H9 (cell line): ENCODE measurements at regions not wholly inside any gene's neighbourhood (a gene's known extent, or its start where the extent isn't known, plus 50 kb on each side); places are given as distances from the start of the nearest gene placed in this dataset.

Source experiments
- DNase-seq: peaks from one replicate; pipeline ENCODE4 v3.0.0-alpha.2; 2017
- H2AFZ ChIP-seq: one replicate; pipeline ENCODE4 v1.6.1; 2013; ENCODE audit warnings: mild to moderate bottlenecking, low read length, control low read depth, moderate library complexity
- H2AK5ac ChIP-seq: 2 replicates; pipeline ENCODE4 v1.6.1; 2013; ENCODE audit warnings: low read length, control low read depth, mixed read lengths; ENCODE audit not compliant: insufficient read length
- H2BK120ac ChIP-seq: one replicate; pipeline ENCODE4 v1.6.1; 2013; ENCODE audit warnings: low read depth, mild to moderate bottlenecking, low read length, control low read depth, inconsistent platforms; ENCODE audit not compliant: poor library complexity, severe bottlenecking
- H2BK12ac ChIP-seq: 2 replicates; pipeline ENCODE4 v1.6.1; 2013; ENCODE audit warnings: low read length, control low read depth, mixed read lengths, low read depth; ENCODE audit not compliant: insufficient read length
- H2BK15ac ChIP-seq: 2 replicates; pipeline ENCODE4 v1.6.1; 2013; ENCODE audit warnings: low read depth, low read length, control low read depth
- H2BK20ac ChIP-seq: one replicate; pipeline ENCODE4 v1.6.1; 2013; ENCODE audit warnings: low read depth, mild to moderate bottlenecking, low read length, control low read depth, inconsistent platforms; ENCODE audit not compliant: poor library complexity, severe bottlenecking
- H2BK5ac ChIP-seq: 2 replicates; pipeline ENCODE4 v1.6.1; 2013; ENCODE audit warnings: low read length, control low read depth, mixed read lengths; ENCODE audit not compliant: insufficient read length
- H3K14ac ChIP-seq: 2 replicates; pipeline ENCODE4 v1.6.1; 2013; ENCODE audit warnings: low read length, control low read depth; ENCODE audit not compliant: insufficient read depth
- H3K18ac ChIP-seq: 2 replicates; pipeline ENCODE4 v1.6.1; 2013; ENCODE audit warnings: low read depth, mild to moderate bottlenecking, mixed read lengths, low read length, control low read depth; ENCODE audit not compliant: insufficient read length
- H3K23ac ChIP-seq: 2 replicates; pipeline ENCODE4 v1.6.1; 2013; ENCODE audit warnings: low read length, control low read depth, mixed read lengths, low read depth; ENCODE audit not compliant: insufficient read length
- H3K23me2 ChIP-seq: 2 replicates; pipeline ENCODE4 v1.6.1; 2013; ENCODE audit warnings: low read depth, mild to moderate bottlenecking, mixed read lengths, low read length, control low read depth; ENCODE audit not compliant: insufficient read length, poor library complexity, severe bottlenecking
- H3K27ac ChIP-seq: 2 replicates; pipeline ENCODE4 v1.5.1; 2013; ENCODE audit warnings: low read length, control low read depth, mixed read lengths, low read depth; ENCODE audit not compliant: insufficient read length
- H3K27me3 ChIP-seq: 2 replicates; pipeline ENCODE4 v1.6.1; 2013; ENCODE audit warnings: low read length, control low read depth, inconsistent platforms; ENCODE audit not compliant: insufficient read depth
- H3K4ac ChIP-seq: 2 replicates; pipeline ENCODE4 v1.6.1; 2013; ENCODE audit warnings: low read depth, mild to moderate bottlenecking, control low read depth, inconsistent platforms, low read length, moderate library complexity
- H3K4me1 ChIP-seq: 2 replicates; pipeline ENCODE4 v1.6.1; 2013; ENCODE audit warnings: low read length, control low read depth, inconsistent platforms; ENCODE audit not compliant: insufficient read depth
- H3K4me2 ChIP-seq: 2 replicates; pipeline ENCODE4 v1.6.1; 2013; ENCODE audit warnings: low read length, control low read depth, mixed read lengths; ENCODE audit not compliant: insufficient read length, insufficient read depth
- H3K56ac ChIP-seq: 2 replicates; pipeline ENCODE4 v1.6.1; 2013; ENCODE audit warnings: low read depth, mild to moderate bottlenecking, mixed read lengths, low read length, control low read depth; ENCODE audit not compliant: insufficient read length
- H3K79me1 ChIP-seq: 2 replicates; pipeline ENCODE4 v1.6.1; 2013; ENCODE audit warnings: low read depth, mild to moderate bottlenecking, moderate library complexity, low read length, control low read depth, inconsistent platforms; ENCODE audit not compliant: insufficient read depth, poor library complexity, severe bottlenecking
- H3K79me2 ChIP-seq: 2 replicates; pipeline ENCODE4 v1.6.1; 2013; ENCODE audit warnings: low read length, control low read depth, inconsistent platforms; ENCODE audit not compliant: insufficient read depth
- H3K9ac ChIP-seq: 2 replicates; pipeline ENCODE4 v1.6.1; 2013; ENCODE audit warnings: low read length, control low read depth, mixed read lengths; ENCODE audit not compliant: insufficient read length; ENCODE audit errors: extremely low read depth
- H3K9me3 ChIP-seq: one replicate; pipeline ENCODE4 v1.6.1; 2013; ENCODE audit warnings: low read depth, low read length, inconsistent platforms; ENCODE audit not compliant: control insufficient read depth
- H3T11ph ChIP-seq: one replicate; pipeline ENCODE4 v1.6.1; 2013; ENCODE audit warnings: mild to moderate bottlenecking, low read length, control low read depth, inconsistent platforms
- H4K20me1 ChIP-seq: one replicate; pipeline ENCODE4 v1.6.1; 2013; ENCODE audit not compliant: control insufficient read depth, insufficient read length, insufficient read depth
- H4K5ac ChIP-seq: 2 replicates; pipeline ENCODE4 v1.6.1; 2013; ENCODE audit warnings: low read depth, mild to moderate bottlenecking, mixed read lengths, low read length, control low read depth; ENCODE audit not compliant: insufficient read length
- H4K8ac ChIP-seq: replicated peaks from 2 replicates; pipeline ENCODE4 v1.6.1; 2013; ENCODE audit warnings: low read length, control low read depth, mixed read lengths, low read depth; ENCODE audit not compliant: insufficient read length
- H4K91ac ChIP-seq: 2 replicates; pipeline ENCODE4 v1.6.1; 2013; ENCODE audit warnings: low read depth, mild to moderate bottlenecking, moderate library complexity, mixed read lengths, low read length, control low read depth; ENCODE audit not compliant: insufficient read length
- H3K27ac Mint-ChIP-seq, 3 experiments: 2 replicates in 2 of 3; 3 replicates in 1 of 3; pipeline ENCODE4 v1.8.0; 2020 to 2021; ENCODE audit warnings: mixed read lengths in 3 of 3, mild to moderate bottlenecking in 1 of 3, moderate library complexity in 1 of 3
- H3K27me3 Mint-ChIP-seq: 2 replicates; pipeline ENCODE4 v1.8.0; 2021; ENCODE audit warnings: low read depth, mild to moderate bottlenecking, moderate library complexity, mixed read lengths
- H3K36me3 Mint-ChIP-seq, 3 experiments: 2 replicates in 2 of 3; 3 replicates in 1 of 3; pipeline ENCODE4 v1.8.0; 2020 to 2021; ENCODE audit warnings: low read depth in 3 of 3, mixed read lengths in 3 of 3; ENCODE audit not compliant: insufficient read depth in 1 of 3
- H3K4me1 Mint-ChIP-seq, 2 experiments: 2 replicates each; pipeline ENCODE4 v1.8.0; 2020; ENCODE audit warnings: mixed read lengths in 2 of 2
- H3K4me3 Mint-ChIP-seq, 2 experiments: 2 replicates in 1 of 2; 3 replicates in 1 of 2; pipeline ENCODE4 v1.8.0; 2020 to 2021; ENCODE audit warnings: mild to moderate bottlenecking in 2 of 2, mixed read lengths in 2 of 2, moderate library complexity in 1 of 2
- H3K9me3 Mint-ChIP-seq, 2 experiments: 2 replicates in 1 of 2; 3 replicates in 1 of 2; pipeline ENCODE4 v1.8.0; 2020; ENCODE audit warnings: mild to moderate bottlenecking in 2 of 2, mixed read lengths in 2 of 2, moderate library complexity in 1 of 2
- CTCF ChIP-seq: fragments of 200-600 bp; sonication (generic); conservative IDR thresholded peaks from 3 replicates; pipeline ENCODE4 v1.8.0; 2021; ENCODE audit warnings: antibody characterized with exemption, mild to moderate bottlenecking
- WGBS: extraction: QIAGEN DNeasy Blood & Tissue Kit; methylation state at CpG from one replicate; pipeline ENCODE4 v1.1.7; 2013; ENCODE audit warnings: missing lambda C conversion rate, low lambda C conversion rate, mixed read lengths; ENCODE audit not compliant: insufficient read length; ENCODE audit errors: extremely low coverage; 5-methylcytosine and 5-hydroxymethylcytosine counted together

- no peak overlapping the region for H2BK120ac ChIP-seq
- no peak overlapping the region for H3K27ac Mint-ChIP-seq
- no peak overlapping the region for H3K4ac ChIP-seq
- peaks cover 9% of the 10 kb centered on the region for H3K27me3 Mint-ChIP-seq
- no peaks in the 10 kb centered on the region for H3K36me3 Mint-ChIP-seq
- H3K4me1 Mint-ChIP-seq: peaks cover 0 to 2% of the 10 kb centered on the region in 2 experiments; a peak in 2 of 4 replicates
- no peak overlapping the region for H3K14ac ChIP-seq
- TF ChIP-seq CTCF: no peak
- no peak overlapping the region for H2BK15ac ChIP-seq
- no peak overlapping the region for H3K4me2 ChIP-seq
- no peaks in the 10 kb centered on the region for H4K20me1 ChIP-seq
- WGBS: no CpG with 5 or more reads among the region's 7 CpGs
- no peak overlapping the region for H2BK5ac ChIP-seq
- no peak overlapping the region for H2BK20ac ChIP-seq
- no peak overlapping the region for H3K9ac ChIP-seq
- no peak overlapping the region for H3K23ac ChIP-seq
- no peaks in the 10 kb centered on the region for H3K23me2 ChIP-seq
- H3K79me2 ChIP-seq: no peaks in the 10 kb centered on the region
- H3K9me3 ChIP-seq: no peaks in the 10 kb centered on the region
- H3K4me3 Mint-ChIP-seq: no peak overlapping the region
- H4K5ac ChIP-seq: no peak overlapping the region
- H3K9me3 Mint-ChIP-seq: no peaks in the 10 kb centered on the region; a peak in 2 of 5 replicates
- no peak overlapping the region for H2BK12ac ChIP-seq
- no peak overlapping the region for H2AFZ ChIP-seq
- no peaks in the 10 kb centered on the region for H3K27me3 ChIP-seq
- H3K4me1 ChIP-seq: no peaks in the 10 kb centered on the region
- no peak overlapping the region for H3T11ph ChIP-seq
- H3K18ac ChIP-seq: no peak overlapping the region
- no peak overlapping the region for H2AK5ac ChIP-seq
- no peak overlapping the region for H3K27ac ChIP-seq
- H3K56ac ChIP-seq: no peak overlapping the region
- no peak overlapping the region for H4K91ac ChIP-seq
- H4K8ac ChIP-seq: no peak overlapping the region
- H3K79me1 ChIP-seq: no peaks in the 10 kb centered on the region
- no peak for DNase-seq
Observed at GRCh38 chr12:131530041-131530332, 180.9 kb upstream of the SFSWAP start.
